ENCODE measurements at regions not wholly inside any gene's neighbourhood (a gene's known extent, or its start where the extent isn't known, plus 50 kb on each side); places are given as distances from the start of the nearest gene placed in this dataset.
A peak's percentile ranks its signal among the peaks of the same experiment; 100 is the strongest.

DNA sequence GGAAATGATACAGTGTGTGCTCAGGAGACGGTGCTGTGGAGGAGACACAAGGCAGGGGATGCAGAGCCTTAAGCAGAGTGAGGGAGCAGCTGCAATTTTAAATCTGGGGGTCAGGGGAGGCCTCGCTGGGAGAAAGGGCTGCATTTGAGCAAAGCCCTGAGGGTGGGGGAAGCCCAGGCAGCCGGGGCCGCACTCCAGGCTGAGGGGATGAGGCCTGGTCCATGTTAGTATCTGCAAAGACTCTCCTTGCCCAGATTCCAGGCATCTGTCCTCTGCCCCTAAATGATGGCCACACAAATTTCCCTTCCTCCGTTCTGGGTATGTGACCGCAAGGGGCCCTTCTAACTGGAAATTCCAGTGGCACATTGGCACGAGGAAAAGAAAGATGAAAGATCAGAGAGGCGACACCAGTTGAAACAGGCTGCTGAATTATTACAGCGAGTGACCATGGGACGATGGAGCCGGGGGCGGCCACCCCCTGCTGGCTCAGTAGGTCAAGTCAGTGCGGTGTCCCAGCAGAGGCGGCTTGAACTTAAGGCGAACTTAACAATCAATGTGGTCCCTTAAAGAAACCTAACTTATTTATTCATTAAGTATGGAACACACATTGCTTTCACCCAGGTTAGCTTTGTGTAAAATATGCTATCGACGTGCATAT lies 62.3 kb upstream of the KAT6B start (continued):
- TF ChIP-seq, protein P1, sequence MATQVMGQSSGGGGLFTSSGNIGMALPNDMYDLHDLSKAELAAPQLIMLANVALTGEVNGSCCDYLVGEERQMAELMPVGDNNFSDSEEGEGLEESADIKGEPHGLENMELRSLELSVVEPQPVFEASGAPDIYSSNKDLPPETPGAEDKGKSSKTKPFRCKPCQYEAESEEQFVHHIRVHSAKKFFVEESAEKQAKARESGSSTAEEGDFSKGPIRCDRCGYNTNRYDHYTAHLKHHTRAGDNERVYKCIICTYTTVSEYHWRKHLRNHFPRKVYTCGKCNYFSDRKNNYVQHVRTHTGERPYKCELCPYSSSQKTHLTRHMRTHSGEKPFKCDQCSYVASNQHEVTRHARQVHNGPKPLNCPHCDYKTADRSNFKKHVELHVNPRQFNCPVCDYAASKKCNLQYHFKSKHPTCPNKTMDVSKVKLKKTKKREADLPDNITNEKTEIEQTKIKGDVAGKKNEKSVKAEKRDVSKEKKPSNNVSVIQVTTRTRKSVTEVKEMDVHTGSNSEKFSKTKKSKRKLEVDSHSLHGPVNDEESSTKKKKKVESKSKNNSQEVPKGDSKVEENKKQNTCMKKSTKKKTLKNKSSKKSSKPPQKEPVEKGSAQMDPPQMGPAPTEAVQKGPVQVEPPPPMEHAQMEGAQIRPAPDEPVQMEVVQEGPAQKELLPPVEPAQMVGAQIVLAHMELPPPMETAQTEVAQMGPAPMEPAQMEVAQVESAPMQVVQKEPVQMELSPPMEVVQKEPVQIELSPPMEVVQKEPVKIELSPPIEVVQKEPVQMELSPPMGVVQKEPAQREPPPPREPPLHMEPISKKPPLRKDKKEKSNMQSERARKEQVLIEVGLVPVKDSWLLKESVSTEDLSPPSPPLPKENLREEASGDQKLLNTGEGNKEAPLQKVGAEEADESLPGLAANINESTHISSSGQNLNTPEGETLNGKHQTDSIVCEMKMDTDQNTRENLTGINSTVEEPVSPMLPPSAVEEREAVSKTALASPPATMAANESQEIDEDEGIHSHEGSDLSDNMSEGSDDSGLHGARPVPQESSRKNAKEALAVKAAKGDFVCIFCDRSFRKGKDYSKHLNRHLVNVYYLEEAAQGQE (IDR thresholded peaks at IDR 0.05; ENCODE audit: borderline replicate concordance) = peak; percentile 24; the same call in 1 of the 2 replicates
- TF ChIP-seq, protein P1 (CRISPR knock-in tag; IDR thresholded peaks at IDR 0.05; ENCODE audit: low read depth) = no peak
- TF ChIP-seq ZNF717 (CRISPR knock-in tag; IDR thresholded peaks at IDR 0.05) (no peak), RFX5 (IDR thresholded peaks at IDR 0.05; ENCODE audit: low read depth, low read length) (no peak), VEZF1 (CRISPR knock-in tag; IDR thresholded peaks at IDR 0.05) (no peak), ZNF347 (CRISPR knock-in tag; IDR thresholded peaks at IDR 0.05; ENCODE audit: low read depth) (no peak), KHSRP (IDR thresholded peaks at IDR 0.05) (no peak)
- TF ChIP-seq, protein P2, sequence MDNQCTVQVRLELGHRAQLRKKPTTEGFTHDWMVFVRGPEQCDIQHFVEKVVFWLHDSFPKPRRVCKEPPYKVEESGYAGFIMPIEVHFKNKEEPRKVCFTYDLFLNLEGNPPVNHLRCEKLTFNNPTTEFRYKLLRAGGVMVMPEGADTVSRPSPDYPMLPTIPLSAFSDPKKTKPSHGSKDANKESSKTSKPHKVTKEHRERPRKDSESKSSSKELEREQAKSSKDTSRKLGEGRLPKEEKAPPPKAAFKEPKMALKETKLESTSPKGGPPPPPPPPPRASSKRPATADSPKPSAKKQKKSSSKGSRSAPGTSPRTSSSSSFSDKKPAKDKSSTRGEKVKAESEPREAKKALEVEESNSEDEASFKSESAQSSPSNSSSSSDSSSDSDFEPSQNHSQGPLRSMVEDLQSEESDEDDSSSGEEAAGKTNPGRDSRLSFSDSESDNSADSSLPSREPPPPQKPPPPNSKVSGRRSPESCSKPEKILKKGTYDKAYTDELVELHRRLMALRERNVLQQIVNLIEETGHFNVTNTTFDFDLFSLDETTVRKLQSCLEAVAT (IDR thresholded peaks at IDR 0.05) = no peak
- TF ChIP-seq, protein P3, sequence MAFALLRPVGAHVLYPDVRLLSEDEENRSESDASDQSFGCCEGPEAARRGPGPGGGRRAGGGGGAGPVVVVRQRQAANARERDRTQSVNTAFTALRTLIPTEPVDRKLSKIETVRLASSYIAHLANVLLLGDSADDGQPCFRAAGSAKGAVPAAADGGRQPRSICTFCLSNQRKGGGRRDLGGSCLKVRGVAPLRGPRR (CRISPR knock-in tag; IDR thresholded peaks at IDR 0.05) = no peak
